ENCODE measurements at regions not wholly inside any gene's neighbourhood (a gene's known extent, or its start where the extent isn't known, plus 50 kb on each side); places are given as distances from the start of the nearest gene placed in this dataset.
A peak's percentile ranks its signal among the peaks of the same experiment; 100 is the strongest.
"Not testable (repeated sequence)": the region's sequence is repeated elsewhere in the genome, so short reads cannot be mapped to it uniquely, and the experiment has no call there.

GRCh38 chrX:120753413-120754251 lies 122.0 kb downstream of the CT47B1 start:
- DNase-seq (ENCODE audit: low read depth in 2 of 3, low spot score in 1 of 3): peak in 2 of 3 donors; percentile 6 to 16

GRCh38 chrX:120752431-120753082 lies 122.7 kb upstream of the C1GALT1C1 start:
- no peak for DNase-seq (ENCODE audit: low read depth in 2 of 3, low spot score in 1 of 3)

- DNase-seq (ENCODE audit: low read depth in 2 of 3, low spot score in 1 of 3): no peak
Observed at GRCh38 chrX:120751683-120752082, 121.8 kb upstream of the C1GALT1C1 start.

- DNase-seq (ENCODE audit: low read depth in 2 of 3, low spot score in 1 of 3): no peak
Observed at GRCh38 chrX:120750381-120750780, 120.5 kb upstream of the C1GALT1C1 start.

- DNase-seq (ENCODE audit: low read depth in 2 of 3, low spot score in 1 of 3): no peak
Observed at GRCh38 chrX:120749141-120749846, 119.4 kb upstream of the C1GALT1C1 start.

GRCh38 chrX:120746153-120746552 lies 116.3 kb upstream of the C1GALT1C1 start:
- DNase-seq (ENCODE audit: low read depth in 2 of 3, low spot score in 1 of 3): no peak

- DNase-seq (ENCODE audit: low read depth in 2 of 3, low spot score in 1 of 3): no peak
Observed at GRCh38 chrX:120742946-120743665, 113.3 kb upstream of the C1GALT1C1 start.

- no peak for DNase-seq (ENCODE audit: low read depth in 2 of 3, low spot score in 1 of 3)
Observed at GRCh38 chrX:120741452-120741851, 111.6 kb upstream of the C1GALT1C1 start.

GRCh38 chrX:120740072-120740471 lies 110.2 kb upstream of the C1GALT1C1 start:
- DNase-seq (ENCODE audit: low read depth in 2 of 3, low spot score in 1 of 3): no peak

GRCh38 chrX:120739300-120739699 lies 109.4 kb upstream of the C1GALT1C1 start:
- no peak for DNase-seq (ENCODE audit: low read depth in 2 of 3, low spot score in 1 of 3)

GRCh38 chrX:120736989-120737388 lies 107.1 kb upstream of the C1GALT1C1 start:
- no peak for DNase-seq (ENCODE audit: low read depth in 2 of 3, low spot score in 1 of 3)

GRCh38 chrX:120735966-120736365 lies 106.1 kb upstream of the C1GALT1C1 start:
- no peak for DNase-seq (ENCODE audit: low read depth in 2 of 3, low spot score in 1 of 3)

GRCh38 chrX:120732879-120733278 lies 103.0 kb upstream of the C1GALT1C1 start:
- DNase-seq (ENCODE audit: low read depth in 2 of 3, low spot score in 1 of 3): no peak

GRCh38 chrX:120732461-120732860 lies 102.6 kb upstream of the C1GALT1C1 start:
- no peak for DNase-seq (ENCODE audit: low read depth in 2 of 3, low spot score in 1 of 3)

- DNase-seq (ENCODE audit: low read depth in 2 of 3, low spot score in 1 of 3): no peak
Observed at GRCh38 chrX:120731386-120731785, 101.5 kb upstream of the C1GALT1C1 start.

- not testable (repeated sequence) for DNase-seq (ENCODE audit: low read depth in 2 of 3, low spot score in 1 of 3)
Observed at GRCh38 chrX:120729506-120730255, 99.8 kb upstream of the C1GALT1C1 start.

GRCh38 chrX:120727911-120728310 lies 98.1 kb upstream of the C1GALT1C1 start:
- DNase-seq (ENCODE audit: low read depth in 2 of 3, low spot score in 1 of 3): no peak

GRCh38 chrX:120727452-120727851 lies 97.6 kb upstream of the C1GALT1C1 start:
- DNase-seq (ENCODE audit: low read depth in 2 of 3, low spot score in 1 of 3): no peak

GRCh38 chrX:120726294-120726693 lies 96.4 kb upstream of the C1GALT1C1 start:
- no peak for DNase-seq (ENCODE audit: low read depth in 2 of 3, low spot score in 1 of 3)

GRCh38 chrX:120725874-120726273 lies 96.0 kb upstream of the C1GALT1C1 start:
- no peak for DNase-seq (ENCODE audit: low read depth in 2 of 3, low spot score in 1 of 3)

GRCh38 chrX:120719622-120720021 lies 89.8 kb upstream of the C1GALT1C1 start:
- no peak for DNase-seq (ENCODE audit: low read depth in 2 of 3, low spot score in 1 of 3)

All from stimulated activated CD4-positive, alpha-beta T cell treated with anti-CD3 and anti-CD28 coated beads, Interleukin-12 subunit alpha, Interleukin-12 subunit beta, amount 100 ng/mL, for 48 hours (primary cell).